Skin epidermis (tissue), 12 donors: ENCODE measurements at regions not wholly inside any gene's neighbourhood (a gene's known extent, or its start where the extent isn't known, plus 50 kb on each side); places are given as distances from the start of the nearest gene placed in this dataset.

Experiments
- H3K27ac ChIP-seq, 21 experiments: fragments of 200-600 bp; sonication (generic) in 11 of 21; one replicate each; pipeline ENCODE4 v1.5.0; 2020; ENCODE audit warnings: mild to moderate bottlenecking in 3 of 21, inconsistent platforms in 2 of 21, moderate library complexity in 2 of 21
- H3K4me3 ChIP-seq, 7 experiments: fragments of 200-600 bp; sonication (generic) in 2 of 7; one replicate each; pipeline ENCODE4 v1.5.0; 2020; ENCODE audit warnings: inconsistent platforms in 2 of 7, mild to moderate bottlenecking in 2 of 7, moderate library complexity in 1 of 7

GRCh38 chr9:13412331-13412730, 132.8 kb upstream of the MPDZ start:
- Histone ChIP-seq H3K4me3 (no peak overlapping the region), H3K27ac (peak overlapping the region in 6 of 21 experiments; percentile 5 to 59 (median 50))

GRCh38 chr9:13411791-13412190, 132.3 kb upstream of the MPDZ start:
- Histone ChIP-seq H3K27ac (peak overlapping the region in 8 of 21 experiments; percentile 5 to 59 (median 48)), H3K4me3 (no peak overlapping the region)

GRCh38 chr9:13410566-13411031, 131.1 kb upstream of the MPDZ start:
- H3K27ac ChIP-seq = peak overlapping the region in 6 of 21 experiments; percentile 15 to 59 (median 46)
- H3K4me3 ChIP-seq = no peak overlapping the region

GRCh38 chr9:13397661-13398060, 118.2 kb upstream of the MPDZ start:
- H3K27ac ChIP-seq = peak overlapping the region in 1 of 21 experiments; percentile 33
- no peak overlapping the region for H3K4me3 ChIP-seq

GRCh38 chr9:13397220-13397619, 117.7 kb upstream of the MPDZ start:
- Histone ChIP-seq H3K27ac (peak overlapping the region in 3 of 21 experiments; percentile 25 to 53 (median 33)), H3K4me3 (no peak overlapping the region)

GRCh38 chr9:13396418-13396817, 116.9 kb upstream of the MPDZ start:
- no peak overlapping the region for H3K4me3 ChIP-seq
- peak overlapping the region in 4 of 21 experiments; percentile 3 to 23 (median 9) for H3K27ac ChIP-seq

- Histone ChIP-seq H3K27ac (peak overlapping the region in 2 of 21 experiments; percentile 18 to 39), H3K4me3 (no peak overlapping the region)
Observed at GRCh38 chr9:13395156-13395555, 115.7 kb upstream of the MPDZ start.

GRCh38 chr9:13388157-13388556, 108.7 kb upstream of the MPDZ start:
- H3K27ac ChIP-seq = peak overlapping the region in 16 of 21 experiments; percentile 2 to 91 (median 72)
- no peak overlapping the region for H3K4me3 ChIP-seq

- no peak overlapping the region for H3K4me3 ChIP-seq
- peak overlapping the region in 17 of 21 experiments; percentile 2 to 91 (median 71) for H3K27ac ChIP-seq
Observed at GRCh38 chr9:13387734-13388067, 108.2 kb upstream of the MPDZ start.

- peak overlapping the region in 17 of 21 experiments; percentile 24 to 91 (median 71) for H3K27ac ChIP-seq
Observed at GRCh38 chr9:13386935-13387733, 107.6 kb upstream of the MPDZ start.

GRCh38 chr9:13386316-13386715, 106.8 kb upstream of the MPDZ start:
- Histone ChIP-seq H3K27ac (peak overlapping the region in 15 of 21 experiments; percentile 24 to 91 (median 66)), H3K4me3 (no peak overlapping the region)

More at GRCh38 chr9:13386935-13387733, 107.6 kb upstream of the MPDZ start:
- H3K4me3 ChIP-seq = no peak overlapping the region

GRCh38 chr9:13383855-13384254, 104.4 kb upstream of the MPDZ start:
- H3K27ac ChIP-seq = peak overlapping the region in 4 of 21 experiments; percentile 26 to 76 (median 61)
- no peak overlapping the region for H3K4me3 ChIP-seq

GRCh38 chr9:13383216-13383615, 103.7 kb upstream of the MPDZ start:
- H3K4me3 ChIP-seq = no peak overlapping the region
- H3K27ac ChIP-seq = peak overlapping the region in 8 of 21 experiments; percentile 18 to 76 (median 50)

- Histone ChIP-seq H3K4me3 (no peak overlapping the region), H3K27ac (peak overlapping the region in 7 of 21 experiments; percentile 18 to 76 (median 51))
Observed at GRCh38 chr9:13382595-13382994, 103.1 kb upstream of the MPDZ start.

- Histone ChIP-seq H3K27ac (peak overlapping the region in 4 of 21 experiments; percentile 19 to 63 (median 36)), H3K4me3 (no peak overlapping the region)
Observed at GRCh38 chr9:13380903-13381302, 101.4 kb upstream of the MPDZ start.

- Histone ChIP-seq H3K27ac (peak overlapping the region in 1 of 21 experiments; percentile 43), H3K4me3 (no peak overlapping the region)
Observed at GRCh38 chr9:13378154-13378553, 98.7 kb upstream of the MPDZ start.

- H3K4me3 ChIP-seq = no peak overlapping the region
- H3K27ac ChIP-seq = peak overlapping the region in 5 of 21 experiments; percentile 16 to 49 (median 31)
Observed at GRCh38 chr9:13377171-13377925, 97.9 kb upstream of the MPDZ start.

GRCh38 chr9:13372510-13372909, 93.0 kb upstream of the MPDZ start:
- Histone ChIP-seq H3K4me3 (no peak overlapping the region), H3K27ac (no peak overlapping the region)

- Histone ChIP-seq H3K4me3 (no peak overlapping the region), H3K27ac (no peak overlapping the region)
Observed at GRCh38 chr9:13369431-13369830, 89.9 kb upstream of the MPDZ start.

- Histone ChIP-seq H3K4me3 (no peak overlapping the region), H3K27ac (no peak overlapping the region)
Observed at GRCh38 chr9:13367784-13368183, 88.3 kb upstream of the MPDZ start.
